GM21526 (cell line): ENCODE measurements at regions not wholly inside any gene's neighbourhood (a gene's known extent, or its start where the extent isn't known, plus 50 kb on each side); places are given as distances from the start of the nearest gene placed in this dataset.
"Not testable (repeated sequence)": the region's sequence is repeated elsewhere in the genome, so short reads cannot be mapped to it uniquely, and the experiment has no call there.

Source experiments
- ATAC-seq: cut with Tn5 transposase; IDR thresholded peaks from one replicate; pipeline ENCODE4 v1.9.1; 2021; ENCODE audit warnings: moderate library complexity; ENCODE audit not compliant: unreplicated experiment, low FRiP score

DNA sequence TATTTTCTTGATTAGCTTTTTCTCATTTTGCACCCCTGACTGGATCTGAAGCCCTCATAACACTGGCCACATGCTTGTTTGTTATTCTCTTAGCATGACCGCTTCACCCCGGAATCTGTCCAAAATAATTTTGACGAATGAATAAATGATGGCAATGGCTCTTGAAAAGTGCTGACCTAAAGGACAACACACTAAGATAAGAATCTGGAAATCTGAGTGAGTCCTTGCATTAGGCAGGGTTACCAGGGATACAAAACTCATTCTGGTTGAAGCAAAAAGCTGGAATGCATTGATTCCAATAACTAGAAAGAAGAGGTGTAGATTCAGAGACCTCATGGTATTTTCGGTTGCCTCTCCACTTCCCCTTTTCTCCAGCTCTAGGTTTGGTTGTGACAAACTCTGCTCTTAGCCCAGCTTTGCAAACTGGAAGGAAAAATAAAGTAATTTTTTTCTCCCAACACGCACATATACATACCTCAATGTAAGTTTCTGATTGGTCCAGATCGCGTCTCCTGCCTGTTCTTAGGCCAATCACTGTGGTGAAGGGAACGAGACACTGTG is 157.4 kb downstream of the SKIDA1 start:
- ATAC-seq = no peak

- not testable (repeated sequence) for ATAC-seq
Observed at GRCh38 chr10:21366108-21366507, 159.4 kb downstream of the SKIDA1 start.

GRCh38 chr10:21364196-21365114 is 161.0 kb downstream of the SKIDA1 start:
- ATAC-seq = no peak

DNA sequence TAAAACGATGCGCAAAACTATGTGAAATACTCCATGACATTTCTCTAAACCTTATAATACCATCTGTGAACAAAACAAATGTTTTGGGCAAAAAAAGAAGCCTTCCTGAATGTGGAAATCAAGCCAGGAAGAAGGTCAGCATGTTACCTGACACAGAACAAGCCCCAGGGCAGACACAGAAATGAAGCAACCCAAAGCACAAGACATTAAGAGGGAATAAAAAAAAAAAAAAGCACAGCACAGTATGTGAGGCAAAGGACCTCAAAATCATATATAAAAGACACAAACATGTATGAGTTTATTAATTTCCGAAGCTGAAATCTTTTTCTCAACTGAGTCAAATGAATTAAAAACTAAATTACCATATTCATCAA is 161.8 kb downstream of the SKIDA1 start:
- ATAC-seq = no peak

DNA sequence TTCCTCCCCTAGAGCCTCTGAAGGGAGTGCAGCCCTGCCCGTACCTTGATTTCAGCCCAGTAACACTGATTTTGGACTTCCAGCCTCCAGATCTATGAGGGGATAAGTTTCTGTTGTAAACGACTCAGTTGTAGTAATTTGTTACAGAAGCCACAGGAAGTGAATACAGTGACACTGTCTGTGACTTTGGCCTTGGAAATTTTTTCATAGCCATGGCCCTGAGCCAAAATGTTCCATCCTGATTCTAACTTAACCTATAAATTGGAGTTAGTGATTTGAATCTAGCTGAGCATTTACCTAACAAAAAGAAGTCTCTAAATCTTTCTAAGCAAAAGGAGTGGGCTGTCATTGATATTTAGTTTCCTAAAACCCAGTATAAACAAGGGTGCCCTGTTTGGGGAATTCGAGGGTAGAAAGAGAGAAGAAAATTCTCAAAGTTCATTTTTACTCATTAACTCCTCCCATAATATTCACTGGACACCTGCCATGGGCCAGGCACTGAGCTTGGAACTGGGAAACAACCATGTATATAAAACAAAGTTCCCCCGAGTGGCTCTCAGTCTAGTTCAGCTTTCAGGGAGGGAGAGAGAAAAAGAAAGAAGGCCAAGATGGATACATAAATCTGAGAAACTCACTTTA is 162.3 kb downstream of the SKIDA1 start:
- no peak for ATAC-seq

DNA sequence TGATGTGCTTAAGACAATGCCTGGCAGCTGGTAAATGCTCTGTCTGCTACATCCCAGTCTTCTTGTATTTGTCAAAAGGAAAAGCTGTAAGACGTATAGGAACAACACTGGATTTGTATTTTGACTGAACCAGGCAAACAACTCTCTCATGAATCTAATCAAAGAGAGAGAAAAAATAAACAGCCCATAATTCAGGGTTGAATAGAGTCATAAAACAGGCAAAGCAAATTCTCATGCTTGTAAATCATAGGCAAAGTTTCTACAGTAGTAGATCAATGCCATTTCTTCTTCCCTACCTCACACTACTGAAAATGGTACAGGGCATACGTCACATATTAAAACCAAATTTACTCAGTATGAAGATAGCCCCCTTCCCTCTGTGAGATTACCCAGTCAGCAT is 166.3 kb downstream of the SKIDA1 start:
- no peak for ATAC-seq

- no peak for ATAC-seq
Observed at GRCh38 chr10:21355591-21356011, 169.9 kb downstream of the SKIDA1 start.

GRCh38 chr10:21352886-21353285 is 172.6 kb downstream of the SKIDA1 start:
- no peak for ATAC-seq

- not testable (repeated sequence) for ATAC-seq
Observed at GRCh38 chr10:21351594-21351993, 173.9 kb downstream of the SKIDA1 start.

DNA sequence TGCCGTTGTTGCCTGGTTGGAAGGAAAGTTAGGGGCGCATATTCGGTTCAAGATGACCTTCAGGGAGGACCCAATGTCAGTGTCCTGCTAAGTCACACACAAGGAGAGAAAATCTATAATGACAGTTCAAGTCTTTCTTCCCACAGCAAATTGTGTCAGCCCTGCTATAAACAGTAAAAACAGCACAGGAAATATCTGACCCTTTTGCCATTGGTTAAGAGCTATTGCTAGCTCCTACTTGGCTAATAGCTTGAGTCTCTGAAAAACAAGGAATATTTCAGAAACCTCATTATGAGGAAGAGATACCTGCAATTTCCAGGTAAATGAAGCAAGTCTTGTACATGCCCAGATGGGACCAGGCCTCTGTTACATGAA is 175.6 kb downstream of the SKIDA1 start:
- no peak for ATAC-seq

- ATAC-seq = no peak
Observed at GRCh38 chr10:21347785-21348170, 177.7 kb downstream of the SKIDA1 start.

GRCh38 chr10:21347043-21347784 is 178.3 kb downstream of the SKIDA1 start:
- no peak for ATAC-seq

- ATAC-seq = no peak
Observed at GRCh38 chr10:21343087-21343486, 182.4 kb downstream of the SKIDA1 start.

DNA sequence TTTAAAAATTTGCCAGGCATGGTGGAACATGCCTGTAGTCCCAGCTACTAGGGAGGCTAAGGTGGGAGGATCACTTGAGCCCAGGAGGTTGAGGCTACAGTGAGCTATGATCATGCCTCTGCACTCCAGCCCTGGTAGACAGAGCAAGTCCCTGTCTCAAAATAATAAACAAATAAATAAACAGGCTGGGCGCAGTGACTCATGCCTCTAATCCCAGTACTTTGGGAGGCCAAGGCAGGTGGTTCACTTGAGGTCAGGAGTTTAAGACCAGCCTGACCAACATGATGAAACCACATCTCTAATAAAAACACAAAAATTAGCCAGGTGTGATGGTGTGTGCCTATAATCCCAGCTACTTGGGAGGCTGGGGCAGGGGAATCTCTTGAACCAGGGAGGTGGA is 183.0 kb downstream of the SKIDA1 start:
- ATAC-seq = not testable (repeated sequence)

GRCh38 chr10:21340331-21340730 is 185.2 kb downstream of the SKIDA1 start:
- no peak for ATAC-seq

GRCh38 chr10:21337171-21337792 is 188.2 kb downstream of the SKIDA1 start:
- ATAC-seq = no peak

DNA sequence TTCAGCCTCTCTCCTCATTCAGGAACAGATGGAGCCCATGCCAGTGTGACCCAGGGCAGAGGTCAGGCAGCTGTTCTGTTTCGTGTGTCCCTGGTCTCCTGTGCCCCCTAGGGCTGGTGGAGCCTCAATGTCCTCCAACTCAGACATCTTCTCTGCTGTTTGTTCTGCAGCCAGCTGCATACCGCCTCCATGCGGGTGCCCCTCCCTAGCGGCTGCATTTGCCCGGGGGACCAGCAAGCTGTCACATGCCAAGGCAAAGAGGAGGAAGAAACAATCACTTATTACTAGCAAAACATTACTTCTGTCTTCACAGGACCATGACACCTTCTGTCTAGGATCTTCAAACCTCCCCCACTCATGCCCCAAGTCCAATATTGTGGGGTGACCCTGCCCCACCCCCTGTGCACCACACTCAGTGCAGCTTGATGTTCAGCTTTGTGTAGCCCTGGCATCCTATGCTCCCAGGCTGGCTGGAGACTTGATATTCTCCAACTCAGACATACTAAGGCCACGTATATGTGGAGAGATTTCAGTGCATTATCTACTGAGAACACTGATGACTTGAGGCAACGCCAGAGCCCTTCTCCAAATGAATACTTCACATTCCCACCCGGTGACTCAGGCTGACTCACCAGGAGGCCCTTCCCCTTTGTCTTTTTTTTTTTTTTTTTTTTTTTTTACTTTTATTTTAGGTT is 188.9 kb downstream of the SKIDA1 start:
- no peak for ATAC-seq

GRCh38 chr10:21334891-21335696 is 190.4 kb downstream of the SKIDA1 start:
- no peak for ATAC-seq

DNA sequence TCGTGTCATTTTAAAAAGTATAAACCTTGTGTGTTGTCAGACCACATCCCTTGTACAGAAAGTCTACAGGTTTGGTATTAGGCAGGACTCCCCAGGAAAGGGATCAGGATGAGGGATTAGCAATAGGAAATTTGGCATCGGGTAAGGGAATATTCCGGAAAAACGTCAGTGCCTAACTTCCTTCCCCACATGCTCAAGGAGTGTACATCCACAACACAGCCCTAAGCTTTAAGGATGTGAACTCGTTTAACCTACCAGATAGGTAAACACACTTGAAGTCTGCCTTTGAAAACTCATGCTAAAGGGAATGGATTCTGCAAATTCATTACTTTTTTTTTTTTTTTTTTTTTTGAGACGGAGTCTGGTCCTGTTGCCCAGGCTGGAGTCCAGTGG is 194.9 kb downstream of the SKIDA1 start:
- ATAC-seq = no peak
